ENCODE measurements at regions not wholly inside any gene's neighbourhood (a gene's known extent, or its start where the extent isn't known, plus 50 kb on each side); places are given as distances from the start of the nearest gene placed in this dataset.

- Histone ChIP-seq H3F3A (ENCODE audit: insufficient read depth, low read length) (no peaks in the 10 kb centered on the region), H3K4me2 (ENCODE audit: low read depth, low read length) (no peak overlapping the region), H3K4me1 (ENCODE audit: low read length) (no peaks in the 10 kb centered on the region), H3K9ac (ENCODE audit: low read length) (no peak overlapping the region), H3K36me3 (replicated peaks; ENCODE audit: insufficient read depth, low read length) (no peaks in the 10 kb centered on the region), H3K9me2 (replicated peaks; ENCODE audit: insufficient read depth, low read length) (no peaks in the 10 kb centered on the region), H3K27ac (ENCODE audit: low read length) (no peak overlapping the region), H3K4me3 (ENCODE audit: low read length) (no peak overlapping the region), H3K27me3 (replicated peaks; ENCODE audit: insufficient read depth, low read length) (no peaks in the 10 kb centered on the region), H2AFZ (ENCODE audit: low read length) (no peak overlapping the region), H3K9me3 (replicated peaks; ENCODE audit: insufficient read depth, low read length) (no peaks in the 10 kb centered on the region), H3K79me2 (ENCODE audit: low read length) (no peaks in the 10 kb centered on the region), H4K20me1 (ENCODE audit: insufficient read depth, low read length) (no peaks in the 10 kb centered on the region)
- TF ChIP-seq EZH2phosphoT487 (IDR thresholded peaks at IDR 0.05; ENCODE audit: low read length) (no peak), CTCF (IDR thresholded peaks at IDR 0.05; ENCODE audit: low read length) (no peak)
- DNase-seq, result no peak
Observed at GRCh38 chr15:96802611-96803255, 472.2 kb downstream of the NR2F2 start.

GRCh38 chr15:96804754-96805153, 474.3 kb downstream of the NR2F2 start:
- Histone ChIP-seq H3K9me2 (replicated peaks; ENCODE audit: insufficient read depth, low read length) (no peaks in the 10 kb centered on the region), H3F3A (ENCODE audit: insufficient read depth, low read length) (no peaks in the 10 kb centered on the region), H3K36me3 (replicated peaks; ENCODE audit: insufficient read depth, low read length) (no peaks in the 10 kb centered on the region), H3K4me1 (ENCODE audit: low read length) (no peaks in the 10 kb centered on the region), H4K20me1 (ENCODE audit: insufficient read depth, low read length) (no peaks in the 10 kb centered on the region), H3K9ac (ENCODE audit: low read length) (no peak overlapping the region), H3K79me2 (ENCODE audit: low read length) (no peaks in the 10 kb centered on the region), H2AFZ (ENCODE audit: low read length) (no peak overlapping the region), H3K4me3 (ENCODE audit: low read length) (no peak overlapping the region), H3K27me3 (replicated peaks; ENCODE audit: insufficient read depth, low read length) (no peaks in the 10 kb centered on the region), H3K27ac (ENCODE audit: low read length) (no peak overlapping the region), H3K4me2 (ENCODE audit: low read depth, low read length) (no peak overlapping the region), H3K9me3 (replicated peaks; ENCODE audit: insufficient read depth, low read length) (no peaks in the 10 kb centered on the region)
- TF ChIP-seq CTCF (IDR thresholded peaks at IDR 0.05; ENCODE audit: low read length) (no peak), EZH2phosphoT487 (IDR thresholded peaks at IDR 0.05; ENCODE audit: low read length) (no peak), EZH2 (optimal IDR thresholded peaks at IDR 0.05; ENCODE audit: low read depth, low read length) (no peak)
- DNase-seq, result no peak

GRCh38 chr15:96807361-96807760, 476.9 kb downstream of the NR2F2 start:
- no peak for DNase-seq
- no peak overlapping the region for H2AFZ ChIP-seq (ENCODE audit: low read length)
- no peaks in the 10 kb centered on the region for H3K9me2 ChIP-seq (replicated peaks; ENCODE audit: insufficient read depth, low read length)
- no peaks in the 10 kb centered on the region for H3K9me3 ChIP-seq (replicated peaks; ENCODE audit: insufficient read depth, low read length)
- H3K36me3 ChIP-seq (replicated peaks; ENCODE audit: insufficient read depth, low read length), result no peaks in the 10 kb centered on the region
- no peaks in the 10 kb centered on the region for H3K4me1 ChIP-seq (ENCODE audit: low read length)
- H3K4me3 ChIP-seq (ENCODE audit: low read length), result no peak overlapping the region
- H3K27me3 ChIP-seq (replicated peaks; ENCODE audit: insufficient read depth, low read length), result no peaks in the 10 kb centered on the region
- no peak for TF ChIP-seq EZH2phosphoT487 (IDR thresholded peaks at IDR 0.05; ENCODE audit: low read length)
- no peak for TF ChIP-seq EZH2 (optimal IDR thresholded peaks at IDR 0.05; ENCODE audit: low read depth, low read length)
- no peak for TF ChIP-seq CTCF (IDR thresholded peaks at IDR 0.05; ENCODE audit: low read length)
- no peaks in the 10 kb centered on the region for H3K79me2 ChIP-seq (ENCODE audit: low read length)
- H3K4me2 ChIP-seq (ENCODE audit: low read depth, low read length), result no peak overlapping the region
- no peaks in the 10 kb centered on the region for H4K20me1 ChIP-seq (ENCODE audit: insufficient read depth, low read length)
- no peaks in the 10 kb centered on the region for H3F3A ChIP-seq (ENCODE audit: insufficient read depth, low read length)
- H3K27ac ChIP-seq (ENCODE audit: low read length), result no peak overlapping the region
- no peak overlapping the region for H3K9ac ChIP-seq (ENCODE audit: low read length)

Measured in MM.1S (cell line).